ENCODE measurements at regions not wholly inside any gene's neighbourhood (a gene's known extent, or its start where the extent isn't known, plus 50 kb on each side); places are given as distances from the start of the nearest gene placed in this dataset.

DNA sequence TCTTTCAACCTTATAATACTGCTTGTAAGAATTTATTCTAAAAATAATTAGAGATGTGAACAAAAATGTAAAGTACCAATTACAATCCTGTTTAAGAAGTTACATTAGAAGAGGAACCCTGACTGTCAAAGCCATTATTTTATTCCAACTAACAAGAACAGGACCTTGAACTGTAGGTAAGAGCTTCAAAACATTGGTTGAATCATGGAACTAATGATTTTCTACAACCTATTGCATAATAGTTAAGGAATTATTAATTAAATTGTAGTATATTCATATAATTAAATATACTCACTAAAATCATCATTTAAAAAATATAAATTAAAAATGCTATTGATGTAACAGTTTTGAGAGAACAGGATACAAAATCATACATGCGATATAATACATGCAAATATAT lies 649.4 kb upstream of the KIRREL3 start:
- Histone ChIP-seq H3K9me3 (no peaks in the 10 kb centered on the region), H3K4me3 (no peak overlapping the region), H3K36me3 (no peaks in the 10 kb centered on the region), H3K4me1 (replicated peaks) (no peaks in the 10 kb centered on the region), H3K27me3 (replicated peaks; ENCODE audit: insufficient read depth) (no peaks in the 10 kb centered on the region), H3K27ac (no peak overlapping the region)
- DNase-seq (ENCODE audit: low spot score) = no peak
- intact Hi-C loops (cut with DNase I) = no loop called here
- 93% methylated on average over 1 of the region's 1 CpG for WGBS
- TF ChIP-seq POLR2A (IDR thresholded peaks at IDR 0.05) (no peak), POLR2AphosphoS5 (IDR thresholded peaks at IDR 0.05) (no peak)
- TF ChIP-seq, protein P1, sequence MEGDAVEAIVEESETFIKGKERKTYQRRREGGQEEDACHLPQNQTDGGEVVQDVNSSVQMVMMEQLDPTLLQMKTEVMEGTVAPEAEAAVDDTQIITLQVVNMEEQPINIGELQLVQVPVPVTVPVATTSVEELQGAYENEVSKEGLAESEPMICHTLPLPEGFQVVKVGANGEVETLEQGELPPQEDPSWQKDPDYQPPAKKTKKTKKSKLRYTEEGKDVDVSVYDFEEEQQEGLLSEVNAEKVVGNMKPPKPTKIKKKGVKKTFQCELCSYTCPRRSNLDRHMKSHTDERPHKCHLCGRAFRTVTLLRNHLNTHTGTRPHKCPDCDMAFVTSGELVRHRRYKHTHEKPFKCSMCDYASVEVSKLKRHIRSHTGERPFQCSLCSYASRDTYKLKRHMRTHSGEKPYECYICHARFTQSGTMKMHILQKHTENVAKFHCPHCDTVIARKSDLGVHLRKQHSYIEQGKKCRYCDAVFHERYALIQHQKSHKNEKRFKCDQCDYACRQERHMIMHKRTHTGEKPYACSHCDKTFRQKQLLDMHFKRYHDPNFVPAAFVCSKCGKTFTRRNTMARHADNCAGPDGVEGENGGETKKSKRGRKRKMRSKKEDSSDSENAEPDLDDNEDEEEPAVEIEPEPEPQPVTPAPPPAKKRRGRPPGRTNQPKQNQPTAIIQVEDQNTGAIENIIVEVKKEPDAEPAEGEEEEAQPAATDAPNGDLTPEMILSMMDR (IDR thresholded peaks at IDR 0.05) = no peak

DNA sequence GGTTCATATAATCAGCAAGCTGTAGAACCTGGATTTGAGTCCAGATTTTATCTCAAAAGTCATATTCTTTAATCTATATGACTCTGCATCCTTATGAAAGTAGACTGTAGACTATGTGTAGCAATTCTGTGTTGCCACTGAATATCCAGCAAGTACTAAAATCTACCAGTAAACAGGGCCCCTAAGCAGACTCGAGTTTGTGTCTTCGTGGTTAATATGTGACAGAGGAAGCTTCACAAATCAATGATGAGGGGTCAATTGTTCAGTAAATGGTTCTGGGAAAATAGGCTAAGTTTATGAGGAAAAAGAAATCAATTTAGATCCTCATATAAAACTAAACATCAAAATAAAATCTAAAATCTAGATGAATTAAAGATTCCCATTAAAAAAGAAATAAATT lies 648.5 kb upstream of the KIRREL3 start:
- no peak for DNase-seq (ENCODE audit: low spot score)
- no peak for TF ChIP-seq POLR2A (IDR thresholded peaks at IDR 0.05)
- TF ChIP-seq POLR2AphosphoS5 (IDR thresholded peaks at IDR 0.05) = no peak
- TF ChIP-seq, protein P1 (IDR thresholded peaks at IDR 0.05) = no peak
- intact Hi-C loops (cut with DNase I) = no loop called here
- H3K36me3 ChIP-seq = no peaks in the 10 kb centered on the region
- no peaks in the 10 kb centered on the region for H3K9me3 ChIP-seq
- H3K4me1 ChIP-seq (replicated peaks) = no peaks in the 10 kb centered on the region
- H3K27ac ChIP-seq = no peak overlapping the region
- WGBS = 52% methylated on average over 2 of the region's 2 CpGs
- H3K27me3 ChIP-seq (replicated peaks; ENCODE audit: insufficient read depth) = no peaks in the 10 kb centered on the region
- no peak overlapping the region for H3K4me3 ChIP-seq

DNA sequence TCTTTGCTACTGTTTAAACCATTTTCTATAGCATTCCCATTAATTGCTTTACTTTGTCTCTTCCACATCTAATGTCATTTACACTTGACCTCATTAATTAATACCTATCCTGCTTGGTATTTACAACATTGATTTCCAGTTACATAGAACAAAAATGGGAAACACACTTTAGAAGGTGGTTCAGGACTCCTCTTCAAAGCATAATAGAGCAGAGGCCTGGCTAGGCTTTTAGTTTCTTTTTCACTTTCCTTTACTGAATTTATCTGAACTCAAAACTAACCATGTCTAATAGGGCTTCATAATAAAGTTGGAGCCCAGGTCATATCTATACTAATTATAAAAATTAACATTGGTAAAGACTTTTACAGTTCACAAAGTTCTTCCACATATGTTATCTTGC lies 648.0 kb upstream of the KIRREL3 start:
- Histone ChIP-seq H3K9me3 (no peaks in the 10 kb centered on the region), H3K4me1 (replicated peaks) (no peaks in the 10 kb centered on the region), H3K36me3 (no peaks in the 10 kb centered on the region), H3K27ac (no peak overlapping the region), H3K4me3 (no peak overlapping the region), H3K27me3 (replicated peaks; ENCODE audit: insufficient read depth) (no peaks in the 10 kb centered on the region)
- no peak for TF ChIP-seq POLR2A (IDR thresholded peaks at IDR 0.05)
- TF ChIP-seq POLR2AphosphoS5 (IDR thresholded peaks at IDR 0.05) = no peak
- TF ChIP-seq, protein P1 (IDR thresholded peaks at IDR 0.05) = no peak
- intact Hi-C loops (cut with DNase I) = no loop called here
- no peak for DNase-seq (ENCODE audit: low spot score)

DNA sequence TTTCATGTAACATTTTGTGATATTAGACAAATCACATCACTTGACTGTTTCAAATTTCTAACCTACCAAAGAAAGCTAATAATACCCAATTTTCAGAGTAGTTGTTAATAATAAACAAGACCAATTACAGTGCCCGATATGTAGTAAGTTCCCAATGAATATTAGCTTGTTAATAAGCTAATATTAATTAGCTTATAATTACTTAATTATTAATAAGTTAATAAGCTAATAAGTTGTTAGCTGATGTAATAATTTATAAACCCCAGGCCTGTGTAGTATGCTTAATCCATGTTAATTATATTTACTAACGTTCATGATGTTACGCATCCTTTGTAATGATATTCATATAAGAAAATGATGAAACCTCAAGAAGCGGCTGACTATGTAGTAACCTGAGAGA lies 643.8 kb upstream of the KIRREL3 start:
- H3K27me3 ChIP-seq (replicated peaks; ENCODE audit: insufficient read depth) = no peaks in the 10 kb centered on the region
- TF ChIP-seq POLR2A (IDR thresholded peaks at IDR 0.05) (no peak), POLR2AphosphoS5 (IDR thresholded peaks at IDR 0.05) (no peak)
- TF ChIP-seq, protein P1 (IDR thresholded peaks at IDR 0.05) = no peak
- intact Hi-C loops (cut with DNase I) = no loop called here
- no peak overlapping the region for H3K4me3 ChIP-seq
- 99% methylated on average over 4 of the region's 4 CpGs for WGBS
- no peaks in the 10 kb centered on the region for H3K36me3 ChIP-seq
- H3K27ac ChIP-seq = no peak overlapping the region
- no peaks in the 10 kb centered on the region for H3K4me1 ChIP-seq (replicated peaks)
- no peaks in the 10 kb centered on the region for H3K9me3 ChIP-seq
- no peak for DNase-seq (ENCODE audit: low spot score)

DNA sequence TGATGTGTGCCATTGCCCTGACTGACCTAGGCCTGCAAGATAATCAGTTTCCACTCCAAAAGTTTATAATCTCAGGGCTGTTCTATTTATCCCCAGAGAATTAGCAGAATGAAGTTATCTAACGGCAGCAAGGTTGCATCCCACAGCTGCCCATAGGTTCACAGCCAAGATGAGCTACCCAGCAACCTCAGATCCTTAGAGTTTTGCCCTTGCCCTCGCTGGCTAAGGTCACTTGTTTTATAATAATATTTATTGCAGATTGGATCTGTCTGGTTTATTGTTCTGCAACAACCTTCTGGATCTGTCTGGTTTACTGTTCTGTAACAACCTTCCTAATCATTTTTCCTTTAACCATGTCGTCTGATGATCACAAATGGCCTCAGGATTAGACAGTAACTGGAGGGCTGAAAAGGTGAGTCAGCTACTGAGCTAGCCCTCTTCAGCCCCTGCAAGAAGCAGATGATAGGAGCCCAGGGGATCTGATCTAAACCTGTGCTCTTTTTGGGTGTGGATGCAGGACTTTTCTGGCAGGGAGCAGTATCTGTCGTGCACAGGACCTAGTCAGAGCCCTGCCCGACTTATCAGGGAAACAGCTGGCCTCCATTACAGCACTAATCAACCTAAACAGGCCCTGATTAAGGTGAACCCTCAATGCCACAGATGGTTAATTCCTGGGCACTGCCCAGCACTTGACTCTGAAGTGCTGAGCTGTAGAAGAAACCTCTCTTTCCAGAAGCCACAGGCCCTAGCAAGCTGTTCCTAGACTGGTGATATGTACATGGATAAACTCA lies 642.9 kb upstream of the KIRREL3 start:
- no peaks in the 10 kb centered on the region for H3K27me3 ChIP-seq (replicated peaks; ENCODE audit: insufficient read depth)
- no peaks in the 10 kb centered on the region for H3K4me1 ChIP-seq (replicated peaks)
- TF ChIP-seq, protein P1 (IDR thresholded peaks at IDR 0.05) = no peak
- TF ChIP-seq POLR2AphosphoS5 (IDR thresholded peaks at IDR 0.05) (no peak), POLR2A (IDR thresholded peaks at IDR 0.05) (no peak)
- no peaks in the 10 kb centered on the region for H3K36me3 ChIP-seq
- no peak overlapping the region for H3K4me3 ChIP-seq
- no peak for DNase-seq (ENCODE audit: low spot score)
- WGBS = 70% methylated on average over 5 of the region's 5 CpGs
- intact Hi-C loops (cut with DNase I) = no loop called here
- H3K9me3 ChIP-seq = no peaks in the 10 kb centered on the region
- H3K27ac ChIP-seq = no peak overlapping the region

All from prostate gland (tissue), 2 donors.